H9 (cell line): ENCODE measurements at regions not wholly inside any gene's neighbourhood (a gene's known extent, or its start where the extent isn't known, plus 50 kb on each side); places are given as distances from the start of the nearest gene placed in this dataset.

Experiments used
- DNase-seq: peaks from one replicate; pipeline ENCODE4 v3.0.0-alpha.2; 2017
- H2AFZ ChIP-seq: one replicate; pipeline ENCODE4 v1.6.1; 2013; ENCODE audit warnings: mild to moderate bottlenecking, low read length, control low read depth, moderate library complexity
- H2AK5ac ChIP-seq: 2 replicates; pipeline ENCODE4 v1.6.1; 2013; ENCODE audit warnings: low read length, control low read depth, mixed read lengths; ENCODE audit not compliant: insufficient read length
- H2BK120ac ChIP-seq: one replicate; pipeline ENCODE4 v1.6.1; 2013; ENCODE audit warnings: low read depth, mild to moderate bottlenecking, low read length, control low read depth, inconsistent platforms; ENCODE audit not compliant: poor library complexity, severe bottlenecking
- H2BK12ac ChIP-seq: 2 replicates; pipeline ENCODE4 v1.6.1; 2013; ENCODE audit warnings: low read length, control low read depth, mixed read lengths, low read depth; ENCODE audit not compliant: insufficient read length
- H2BK15ac ChIP-seq: 2 replicates; pipeline ENCODE4 v1.6.1; 2013; ENCODE audit warnings: low read depth, low read length, control low read depth
- H2BK20ac ChIP-seq: one replicate; pipeline ENCODE4 v1.6.1; 2013; ENCODE audit warnings: low read depth, mild to moderate bottlenecking, low read length, control low read depth, inconsistent platforms; ENCODE audit not compliant: poor library complexity, severe bottlenecking
- H2BK5ac ChIP-seq: 2 replicates; pipeline ENCODE4 v1.6.1; 2013; ENCODE audit warnings: low read length, control low read depth, mixed read lengths; ENCODE audit not compliant: insufficient read length
- H3K14ac ChIP-seq: 2 replicates; pipeline ENCODE4 v1.6.1; 2013; ENCODE audit warnings: low read length, control low read depth; ENCODE audit not compliant: insufficient read depth
- H3K18ac ChIP-seq: 2 replicates; pipeline ENCODE4 v1.6.1; 2013; ENCODE audit warnings: low read depth, mild to moderate bottlenecking, mixed read lengths, low read length, control low read depth; ENCODE audit not compliant: insufficient read length
- H3K23ac ChIP-seq: 2 replicates; pipeline ENCODE4 v1.6.1; 2013; ENCODE audit warnings: low read length, control low read depth, mixed read lengths, low read depth; ENCODE audit not compliant: insufficient read length
- H3K23me2 ChIP-seq: 2 replicates; pipeline ENCODE4 v1.6.1; 2013; ENCODE audit warnings: low read depth, mild to moderate bottlenecking, mixed read lengths, low read length, control low read depth; ENCODE audit not compliant: insufficient read length, poor library complexity, severe bottlenecking
- H3K27ac ChIP-seq: 2 replicates; pipeline ENCODE4 v1.5.1; 2013; ENCODE audit warnings: low read length, control low read depth, mixed read lengths, low read depth; ENCODE audit not compliant: insufficient read length
- H3K27me3 ChIP-seq: 2 replicates; pipeline ENCODE4 v1.6.1; 2013; ENCODE audit warnings: low read length, control low read depth, inconsistent platforms; ENCODE audit not compliant: insufficient read depth
- H3K4ac ChIP-seq: 2 replicates; pipeline ENCODE4 v1.6.1; 2013; ENCODE audit warnings: low read depth, mild to moderate bottlenecking, control low read depth, inconsistent platforms, low read length, moderate library complexity
- H3K4me1 ChIP-seq: 2 replicates; pipeline ENCODE4 v1.6.1; 2013; ENCODE audit warnings: low read length, control low read depth, inconsistent platforms; ENCODE audit not compliant: insufficient read depth
- H3K4me2 ChIP-seq: 2 replicates; pipeline ENCODE4 v1.6.1; 2013; ENCODE audit warnings: low read length, control low read depth, mixed read lengths; ENCODE audit not compliant: insufficient read length, insufficient read depth
- H3K56ac ChIP-seq: 2 replicates; pipeline ENCODE4 v1.6.1; 2013; ENCODE audit warnings: low read depth, mild to moderate bottlenecking, mixed read lengths, low read length, control low read depth; ENCODE audit not compliant: insufficient read length
- H3K79me1 ChIP-seq: 2 replicates; pipeline ENCODE4 v1.6.1; 2013; ENCODE audit warnings: low read depth, mild to moderate bottlenecking, moderate library complexity, low read length, control low read depth, inconsistent platforms; ENCODE audit not compliant: insufficient read depth, poor library complexity, severe bottlenecking
- H3K79me2 ChIP-seq: 2 replicates; pipeline ENCODE4 v1.6.1; 2013; ENCODE audit warnings: low read length, control low read depth, inconsistent platforms; ENCODE audit not compliant: insufficient read depth
- H3K9ac ChIP-seq: 2 replicates; pipeline ENCODE4 v1.6.1; 2013; ENCODE audit warnings: low read length, control low read depth, mixed read lengths; ENCODE audit not compliant: insufficient read length; ENCODE audit errors: extremely low read depth
- H3K9me3 ChIP-seq: one replicate; pipeline ENCODE4 v1.6.1; 2013; ENCODE audit warnings: low read depth, low read length, inconsistent platforms; ENCODE audit not compliant: control insufficient read depth
- H3T11ph ChIP-seq: one replicate; pipeline ENCODE4 v1.6.1; 2013; ENCODE audit warnings: mild to moderate bottlenecking, low read length, control low read depth, inconsistent platforms
- H4K20me1 ChIP-seq: one replicate; pipeline ENCODE4 v1.6.1; 2013; ENCODE audit not compliant: control insufficient read depth, insufficient read length, insufficient read depth
- H4K5ac ChIP-seq: 2 replicates; pipeline ENCODE4 v1.6.1; 2013; ENCODE audit warnings: low read depth, mild to moderate bottlenecking, mixed read lengths, low read length, control low read depth; ENCODE audit not compliant: insufficient read length
- H4K8ac ChIP-seq: replicated peaks from 2 replicates; pipeline ENCODE4 v1.6.1; 2013; ENCODE audit warnings: low read length, control low read depth, mixed read lengths, low read depth; ENCODE audit not compliant: insufficient read length
- H4K91ac ChIP-seq: 2 replicates; pipeline ENCODE4 v1.6.1; 2013; ENCODE audit warnings: low read depth, mild to moderate bottlenecking, moderate library complexity, mixed read lengths, low read length, control low read depth; ENCODE audit not compliant: insufficient read length
- H3K27ac Mint-ChIP-seq, 3 experiments: 2 replicates in 2 of 3; 3 replicates in 1 of 3; pipeline ENCODE4 v1.8.0; 2020 to 2021; ENCODE audit warnings: mixed read lengths in 3 of 3, mild to moderate bottlenecking in 1 of 3, moderate library complexity in 1 of 3
- H3K27me3 Mint-ChIP-seq: 2 replicates; pipeline ENCODE4 v1.8.0; 2021; ENCODE audit warnings: low read depth, mild to moderate bottlenecking, moderate library complexity, mixed read lengths
- H3K36me3 Mint-ChIP-seq, 3 experiments: 2 replicates in 2 of 3; 3 replicates in 1 of 3; pipeline ENCODE4 v1.8.0; 2020 to 2021; ENCODE audit warnings: low read depth in 3 of 3, mixed read lengths in 3 of 3; ENCODE audit not compliant: insufficient read depth in 1 of 3
- H3K4me1 Mint-ChIP-seq, 2 experiments: 2 replicates each; pipeline ENCODE4 v1.8.0; 2020; ENCODE audit warnings: mixed read lengths in 2 of 2
- H3K4me3 Mint-ChIP-seq, 2 experiments: 2 replicates in 1 of 2; 3 replicates in 1 of 2; pipeline ENCODE4 v1.8.0; 2020 to 2021; ENCODE audit warnings: mild to moderate bottlenecking in 2 of 2, mixed read lengths in 2 of 2, moderate library complexity in 1 of 2
- H3K9me3 Mint-ChIP-seq, 2 experiments: 2 replicates in 1 of 2; 3 replicates in 1 of 2; pipeline ENCODE4 v1.8.0; 2020; ENCODE audit warnings: mild to moderate bottlenecking in 2 of 2, mixed read lengths in 2 of 2, moderate library complexity in 1 of 2
- CTCF ChIP-seq: fragments of 200-600 bp; sonication (generic); conservative IDR thresholded peaks from 3 replicates; pipeline ENCODE4 v1.8.0; 2021; ENCODE audit warnings: antibody characterized with exemption, mild to moderate bottlenecking
- WGBS: extraction: QIAGEN DNeasy Blood & Tissue Kit; methylation state at CpG from one replicate; pipeline ENCODE4 v1.1.7; 2013; ENCODE audit warnings: missing lambda C conversion rate, low lambda C conversion rate, mixed read lengths; ENCODE audit not compliant: insufficient read length; ENCODE audit errors: extremely low coverage; 5-methylcytosine and 5-hydroxymethylcytosine counted together

DNA sequence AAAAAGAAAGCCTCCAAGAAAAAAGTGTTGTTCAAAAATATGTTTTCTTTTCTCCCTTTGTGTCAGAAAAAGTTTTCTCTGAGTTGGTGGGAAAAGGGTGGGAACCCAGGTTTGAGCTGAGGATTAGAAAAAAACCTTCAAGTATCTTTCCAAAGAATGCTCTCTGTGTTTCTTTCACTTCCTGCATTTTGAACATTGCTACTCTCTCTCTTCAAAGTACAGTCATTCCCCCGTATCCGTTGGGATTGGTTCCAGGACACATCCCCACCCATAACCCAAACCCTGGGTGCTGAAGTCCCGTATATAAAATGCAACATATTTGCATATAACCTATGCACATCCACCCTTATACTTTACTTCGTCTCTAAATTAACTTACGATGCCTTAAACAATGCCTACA lies 139.6 kb downstream of the TMCO5A start:
- no peak overlapping the region for H2BK12ac ChIP-seq
- H3K4ac ChIP-seq: no peak overlapping the region
- H3K27ac ChIP-seq: no peak overlapping the region
- no peak overlapping the region for H4K8ac ChIP-seq
- no peak overlapping the region for H2AFZ ChIP-seq
- no peak overlapping the region for H3K18ac ChIP-seq
- no peaks in the 10 kb centered on the region for H3K9me3 ChIP-seq
- peaks cover 16% of the 10 kb centered on the region for H3K23me2 ChIP-seq
- peaks cover 40 to 49% of the 10 kb centered on the region in 2 experiments for H3K4me1 Mint-ChIP-seq
- H2BK5ac ChIP-seq: no peak overlapping the region
- H3K27ac Mint-ChIP-seq: no peak overlapping the region
- no peaks in the 10 kb centered on the region for H3K36me3 Mint-ChIP-seq
- 100% methylated on average over 3 of the region's 5 CpGs for WGBS
- H2BK20ac ChIP-seq: no peak overlapping the region
- no peak overlapping the region for H3K56ac ChIP-seq
- H3T11ph ChIP-seq: no peak overlapping the region
- H2BK120ac ChIP-seq: no peak overlapping the region
- H3K14ac ChIP-seq: no peak overlapping the region
- no peak for DNase-seq
- H4K5ac ChIP-seq: no peak overlapping the region
- H3K4me3 Mint-ChIP-seq: peak overlapping the region; percentile 50 to 75; a peak in 2 of 5 replicates
- no peaks in the 10 kb centered on the region for H3K79me1 ChIP-seq
- H3K9ac ChIP-seq: no peak overlapping the region
- peaks cover 28% of the 10 kb centered on the region; the same call in 1 of the 2 replicates for H3K27me3 ChIP-seq
- no peaks in the 10 kb centered on the region for H4K20me1 ChIP-seq
- peak overlapping the region; percentile 85 for H3K4me2 ChIP-seq
- H4K91ac ChIP-seq: no peak overlapping the region
- H3K27me3 Mint-ChIP-seq: peaks cover 76% of the 10 kb centered on the region
- no peaks in the 10 kb centered on the region; a peak in 1 of 5 replicates for H3K9me3 Mint-ChIP-seq
- no peak overlapping the region for H3K23ac ChIP-seq
- H3K4me1 ChIP-seq: no peaks in the 10 kb centered on the region
- no peaks in the 10 kb centered on the region for H3K79me2 ChIP-seq
- TF ChIP-seq CTCF: no peak
- H2AK5ac ChIP-seq: no peak overlapping the region
- H2BK15ac ChIP-seq: no peak overlapping the region
